ENCODE measurements at regions not wholly inside any gene's neighbourhood (a gene's known extent, or its start where the extent isn't known, plus 50 kb on each side); places are given as distances from the start of the nearest gene placed in this dataset.

DNA sequence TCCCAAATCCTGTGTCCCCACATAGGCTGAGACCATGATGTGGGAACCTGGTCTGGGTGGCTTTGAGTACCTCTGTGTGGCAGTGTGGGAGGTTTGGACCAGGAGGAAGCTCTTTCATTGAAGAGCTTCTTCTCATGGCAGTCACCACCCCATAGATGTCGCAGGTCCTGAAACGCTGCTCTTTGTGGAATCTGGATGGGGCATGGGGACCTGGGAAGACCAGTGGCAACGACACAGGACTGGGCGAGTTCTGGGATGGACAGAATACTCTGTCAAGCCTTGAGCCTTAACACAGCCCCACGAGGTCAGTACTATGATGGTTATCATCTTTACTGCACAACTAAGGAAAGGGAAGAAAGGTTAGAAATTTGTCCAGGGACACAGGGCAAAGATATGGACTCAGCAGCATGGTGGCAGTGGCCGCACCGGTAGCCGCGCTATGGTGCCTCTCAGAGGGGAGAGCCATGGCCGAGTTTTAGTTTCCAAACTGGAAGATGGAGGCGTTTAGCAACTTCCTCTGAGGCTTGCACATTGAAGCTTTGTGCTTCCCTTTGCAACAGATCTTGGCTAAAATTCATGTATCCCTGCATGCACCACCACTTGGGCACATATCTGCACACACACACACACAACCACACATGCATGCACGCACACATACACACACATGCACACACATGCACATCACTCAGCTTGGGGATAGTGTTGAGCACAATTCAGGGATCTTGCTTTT, 117.7 kb upstream of the C1orf174 start:
- DNase-seq: no peak

DNA sequence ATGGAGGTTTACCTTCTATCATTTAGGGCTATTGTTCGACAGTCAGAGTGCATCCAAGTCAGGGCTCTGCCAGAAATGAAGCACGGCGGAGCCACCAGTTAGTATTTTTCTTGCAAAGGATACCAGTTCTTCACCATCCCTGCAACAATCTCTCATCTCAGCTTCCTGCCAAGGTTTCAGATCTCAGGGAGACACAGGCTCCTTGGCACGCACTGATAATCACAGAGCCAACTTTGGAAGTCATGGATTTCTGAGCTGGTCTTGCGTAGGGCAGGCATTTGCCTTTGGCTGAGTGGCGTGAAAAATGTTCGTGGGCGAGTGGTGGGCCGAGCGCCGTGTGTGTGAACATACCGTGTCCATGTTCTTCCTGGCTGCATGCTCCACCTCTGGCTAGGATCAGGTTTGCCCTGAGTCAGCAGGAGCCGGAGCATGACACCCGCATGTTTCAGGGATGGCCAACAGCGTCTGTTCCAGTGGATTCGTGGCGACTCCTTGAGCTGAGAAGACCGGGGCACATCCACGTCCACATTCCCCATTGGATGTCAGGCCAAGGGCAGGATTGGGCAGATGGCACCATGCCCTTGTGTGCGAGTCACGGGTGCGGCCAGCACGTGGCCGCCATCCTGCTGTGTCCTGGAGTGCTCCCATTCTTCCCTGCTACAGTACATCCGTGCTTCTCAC, 118.5 kb upstream of the C1orf174 start:
- DNase-seq: no peak

DNA sequence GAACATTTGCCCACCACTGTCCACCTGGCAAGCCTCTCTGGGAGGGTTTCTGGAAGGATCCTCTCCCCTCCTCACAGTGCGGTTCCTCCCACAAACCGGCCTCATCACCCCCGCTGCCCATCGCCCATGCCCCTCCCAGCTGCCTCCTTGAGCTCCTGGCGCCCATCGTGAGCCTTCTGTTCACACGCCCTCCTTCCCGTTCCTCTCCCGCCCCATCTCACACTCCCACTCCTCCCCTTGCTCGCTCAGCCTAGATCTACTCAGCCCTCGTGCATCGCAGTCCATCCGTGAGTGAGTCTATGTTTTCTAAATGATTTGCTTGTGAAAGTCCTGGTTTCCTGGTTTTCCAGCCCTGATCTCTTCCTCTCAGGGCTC, 119.1 kb upstream of the C1orf174 start:
- no peak for DNase-seq

DNA sequence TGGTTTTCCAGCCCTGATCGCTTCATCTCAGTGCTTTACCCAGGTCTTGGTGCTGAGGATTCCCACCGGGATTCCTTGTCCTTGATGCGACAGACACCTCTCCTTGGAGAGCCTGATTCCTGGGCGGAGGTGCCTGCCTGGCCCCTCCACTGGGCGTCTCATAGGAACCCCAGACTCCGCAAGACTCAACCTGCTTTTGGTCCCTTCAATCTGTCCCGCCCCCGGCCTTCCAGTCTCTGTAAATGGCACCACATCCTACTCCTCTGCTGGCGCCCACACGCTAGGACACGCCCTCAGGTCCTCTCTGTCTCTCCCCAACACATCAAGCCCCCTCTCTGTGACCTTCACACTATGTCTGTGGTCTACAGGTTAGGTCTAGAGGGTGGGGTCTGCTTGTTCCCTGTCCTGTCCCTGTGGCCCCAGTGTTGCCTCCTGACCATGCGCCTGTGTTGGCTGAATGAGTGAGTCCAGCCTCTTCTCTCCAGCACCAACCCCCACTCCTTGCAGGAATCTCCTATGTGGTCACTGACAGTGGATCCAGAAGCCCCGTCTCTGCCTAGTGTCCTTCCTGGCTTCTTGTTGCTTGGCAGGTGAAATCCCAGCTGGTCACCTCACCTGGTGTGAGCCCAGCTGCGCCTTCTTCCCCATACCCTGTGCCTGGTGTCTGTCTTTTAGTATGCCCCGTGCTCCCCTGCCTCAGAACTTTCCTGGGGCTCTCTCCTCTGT, 119.7 kb upstream of the C1orf174 start:
- DNase-seq: no peak

DNA sequence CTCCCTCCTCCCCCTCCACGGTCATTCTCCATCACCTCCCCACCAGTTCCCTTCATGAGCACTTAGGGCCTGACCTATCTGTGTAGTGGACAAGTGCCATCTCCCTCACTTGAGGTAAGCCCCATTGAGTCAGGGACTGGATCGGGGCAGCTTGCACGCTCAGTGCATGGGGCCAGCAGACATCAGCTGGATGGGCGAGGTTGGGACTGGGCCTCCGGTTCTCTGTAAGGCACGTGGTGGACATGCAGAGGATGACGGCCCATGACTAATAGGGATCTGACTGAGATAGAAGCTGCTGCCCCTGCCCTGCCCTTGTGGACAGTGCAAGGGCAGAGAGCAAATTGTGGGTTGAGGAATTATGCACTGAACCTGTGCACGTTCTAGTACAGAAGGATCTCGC, 120.4 kb upstream of the C1orf174 start:
- no peak for DNase-seq

DNA sequence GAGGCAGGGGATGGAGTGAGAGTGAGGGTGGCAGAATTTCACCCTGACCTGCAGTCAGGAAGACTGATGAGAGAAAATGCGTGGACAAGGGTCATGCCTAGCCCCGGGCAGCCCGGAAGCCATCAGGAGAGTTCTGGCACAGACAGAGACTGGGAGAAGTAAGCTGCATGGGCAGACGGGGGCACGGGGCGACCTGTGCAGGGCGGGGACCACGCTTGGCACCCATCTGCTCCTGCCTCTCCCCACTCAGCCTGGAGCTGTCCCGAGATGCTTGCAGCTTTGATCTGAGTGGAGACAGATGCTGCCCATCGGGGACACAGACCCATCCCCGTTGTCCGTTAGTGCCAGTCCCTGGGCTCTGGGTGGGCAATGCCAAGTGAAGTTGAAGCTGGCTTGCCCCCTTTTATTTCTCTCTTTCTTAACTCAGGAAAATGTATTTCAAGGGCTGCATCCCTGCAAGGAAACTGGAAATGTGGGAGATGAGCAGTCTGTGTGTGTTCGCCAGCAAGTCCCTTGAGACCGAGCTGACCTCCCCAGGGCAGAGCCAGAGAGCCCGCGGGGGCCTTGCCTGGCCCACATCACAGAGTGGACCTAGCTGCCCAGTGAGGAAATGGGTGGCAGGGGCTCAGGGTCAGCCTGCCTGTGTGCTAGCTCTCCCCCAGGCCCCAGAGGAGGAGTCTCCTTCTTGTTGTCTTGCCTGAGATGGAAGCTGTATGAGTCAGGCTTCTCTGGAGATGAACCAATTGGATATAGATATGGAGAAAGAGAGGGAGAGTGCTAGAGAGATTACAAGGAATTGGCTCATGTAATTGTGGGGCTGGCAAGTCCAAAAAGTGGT, 121.3 kb upstream of the C1orf174 start:
- DNase-seq: no peak

DNA sequence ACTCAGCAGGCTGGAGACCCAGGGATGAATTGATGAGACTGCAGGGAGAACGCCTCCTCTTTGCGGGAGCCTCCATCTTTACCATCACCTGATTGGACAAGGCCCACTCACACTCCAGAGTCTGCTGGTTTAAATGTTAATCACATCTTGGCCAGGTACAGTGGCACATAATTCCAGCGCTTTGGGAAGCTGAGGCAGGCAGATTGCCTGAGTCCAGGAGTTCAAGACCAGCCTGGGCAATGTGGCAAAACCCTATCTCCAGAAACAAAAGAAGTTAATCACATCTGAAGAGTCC, 121.8 kb upstream of the C1orf174 start:
- no peak for DNase-seq

DNA sequence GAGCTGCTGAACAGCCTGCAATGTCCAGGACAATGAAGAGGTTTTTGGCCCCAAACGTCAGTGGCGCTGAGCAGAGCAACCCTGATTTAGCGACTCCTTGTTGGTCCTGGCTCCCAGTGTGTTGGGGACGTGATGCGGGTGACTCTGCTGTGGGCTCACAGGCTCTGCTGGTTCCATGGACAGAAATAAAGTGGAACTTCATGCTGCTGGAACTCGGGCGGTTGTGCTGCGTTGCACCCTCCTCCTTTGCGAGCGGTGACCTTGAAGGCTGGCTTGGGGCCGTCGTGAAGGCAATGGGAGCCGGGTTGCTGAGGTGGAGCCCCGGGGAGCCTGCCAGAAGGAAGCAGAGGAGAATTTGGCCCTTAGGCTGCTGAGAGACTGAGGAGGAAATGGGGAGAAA, 122.6 kb upstream of the C1orf174 start:
- DNase-seq: no peak

DNA sequence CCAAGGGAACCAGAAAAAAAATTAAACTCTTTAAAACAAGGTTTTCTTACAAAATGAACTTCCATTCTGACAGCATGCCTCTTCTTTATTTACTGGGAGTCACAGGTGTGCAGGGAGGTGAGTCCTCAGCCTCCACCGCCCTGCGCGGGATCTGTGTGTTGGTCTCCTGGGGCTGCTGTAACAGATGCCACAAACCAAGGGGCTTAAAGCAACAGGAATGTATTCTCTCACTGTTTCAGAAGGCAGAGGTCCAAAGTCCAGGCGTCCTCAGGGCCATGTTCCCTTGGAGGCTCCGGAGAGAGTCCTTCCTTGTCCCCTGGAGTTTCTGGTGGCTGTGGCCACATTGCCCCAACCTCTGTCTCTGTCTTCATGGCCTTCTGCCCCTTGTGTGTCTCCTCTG, 123.6 kb upstream of the C1orf174 start:
- DNase-seq: no peak

DNA sequence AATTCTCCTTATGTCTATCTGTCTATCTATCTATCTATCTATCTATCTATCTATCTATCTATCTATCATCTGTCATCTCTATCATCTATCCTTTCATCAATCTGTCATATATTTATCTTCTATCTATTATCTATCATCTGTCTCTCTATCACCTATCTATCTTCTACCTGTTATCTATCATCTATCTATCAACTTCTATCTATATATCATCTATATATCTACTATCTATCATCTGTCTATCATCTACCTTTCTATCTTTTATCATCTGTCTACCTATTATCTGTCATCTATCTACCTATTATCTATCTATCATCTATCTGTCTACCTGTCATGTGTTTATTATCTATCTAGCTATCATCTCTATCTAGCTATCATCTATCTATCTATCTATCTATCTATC, 124.7 kb upstream of the C1orf174 start:
- DNase-seq: no peak

DNA sequence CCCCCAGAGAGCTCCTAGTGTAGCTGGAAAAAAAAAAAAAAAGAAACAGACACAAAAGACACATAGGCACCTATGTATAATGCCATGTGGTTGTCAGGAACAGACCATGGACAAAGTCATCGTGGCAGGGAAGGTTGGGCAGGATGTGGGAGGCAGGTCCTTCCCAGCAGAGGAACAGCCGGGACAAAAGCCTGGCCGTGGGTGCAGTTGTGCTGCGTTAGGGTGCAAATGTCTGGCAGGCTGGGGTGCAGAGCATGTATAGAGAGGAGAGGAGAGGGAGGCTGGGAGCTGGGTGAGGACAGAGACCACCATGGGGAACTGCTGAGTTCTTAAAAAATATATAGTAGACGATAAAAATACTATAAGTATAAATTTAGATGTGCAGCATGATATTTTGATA, 125.7 kb upstream of the C1orf174 start:
- DNase-seq: no peak

DNA sequence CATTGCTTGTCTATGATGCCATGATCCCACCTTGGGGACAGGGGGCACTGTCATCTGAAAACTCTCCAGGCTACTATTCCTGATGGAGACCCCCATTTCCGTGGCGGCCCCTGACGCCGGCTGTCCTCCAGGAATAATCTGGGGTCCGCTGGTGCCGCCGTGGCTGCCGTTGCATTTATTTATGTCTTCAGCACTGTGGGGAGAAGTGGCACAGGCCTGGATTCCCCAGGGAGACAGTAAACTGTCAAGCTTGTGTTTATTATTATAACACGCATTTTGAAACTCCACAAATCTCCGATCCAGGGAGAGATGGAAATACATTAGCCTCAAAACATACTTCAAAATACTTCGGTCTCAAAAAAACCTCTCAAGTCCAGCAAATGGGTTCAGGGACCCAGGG, 126.9 kb upstream of the C1orf174 start:
- no peak for DNase-seq

DNA sequence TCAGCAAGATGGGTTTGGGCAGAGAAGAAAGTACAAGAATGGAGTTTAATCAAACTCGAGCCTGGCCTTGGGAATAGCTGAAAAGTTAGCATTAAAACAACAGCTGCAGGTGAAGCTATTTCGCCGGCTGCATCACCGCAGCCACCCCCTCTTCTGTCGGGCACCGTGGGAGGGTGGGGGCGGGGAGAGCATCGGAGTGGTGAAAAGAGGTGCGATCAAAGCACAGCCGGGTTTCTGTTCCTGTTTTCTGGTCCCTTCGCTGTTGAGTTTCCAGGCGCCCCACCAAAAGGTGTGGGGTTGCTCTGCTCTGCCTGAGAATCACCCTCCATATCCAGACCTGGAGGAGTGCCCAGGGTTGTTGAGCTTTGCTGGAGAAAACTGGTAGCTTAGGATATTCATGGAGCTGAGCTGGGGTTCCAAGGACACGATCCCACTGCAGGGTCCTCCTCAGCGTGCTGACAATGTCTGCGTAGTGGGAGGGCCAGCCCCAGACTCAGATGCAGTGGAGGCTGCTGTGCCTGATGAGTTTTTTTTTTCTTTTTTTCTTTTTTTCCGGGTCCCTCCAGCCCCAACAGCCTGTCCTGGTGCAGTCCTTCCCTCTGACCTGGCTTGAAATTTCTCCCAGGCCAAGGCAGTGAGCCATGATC, 127.5 kb upstream of the C1orf174 start:
- no peak for DNase-seq

DNA sequence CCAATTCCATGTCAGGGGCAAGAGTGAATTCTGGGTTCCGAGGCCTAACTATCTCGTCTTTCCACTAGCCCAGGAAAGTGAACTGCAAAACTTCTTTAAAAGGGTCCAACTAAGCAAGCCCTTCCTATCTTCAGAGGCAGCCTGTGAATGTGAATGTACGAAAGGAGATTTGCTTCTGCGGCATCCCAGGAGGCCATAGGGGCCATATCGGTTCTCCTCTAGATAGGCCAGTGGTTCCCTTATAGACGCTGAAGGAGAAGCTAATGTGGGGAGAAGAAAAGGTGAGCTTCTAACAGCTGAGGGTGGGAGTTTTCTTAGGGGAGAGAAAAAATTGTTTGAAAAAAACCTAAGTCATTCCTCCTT, 128.0 kb upstream of the C1orf174 start:
- no peak for DNase-seq

DNA sequence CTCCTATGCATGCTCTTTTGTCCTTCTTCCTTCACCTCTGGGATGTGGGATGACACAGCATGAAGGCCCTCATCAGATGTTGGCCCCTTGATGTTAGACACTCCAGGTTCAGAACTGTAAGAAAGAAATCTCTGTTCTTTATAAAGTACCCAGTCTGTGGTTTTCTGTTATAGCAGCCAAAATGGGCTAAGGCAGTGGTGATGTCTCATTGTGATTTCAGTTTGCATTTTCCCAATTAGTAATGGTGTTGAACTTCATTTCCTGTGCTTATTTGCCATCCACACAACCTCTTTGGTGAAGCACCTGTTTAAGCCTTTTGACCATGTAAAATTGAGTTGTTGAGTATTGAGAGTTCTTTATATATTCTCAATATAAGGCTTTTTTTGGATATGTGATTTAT, 129.3 kb upstream of the C1orf174 start:
- no peak for DNase-seq

DNA sequence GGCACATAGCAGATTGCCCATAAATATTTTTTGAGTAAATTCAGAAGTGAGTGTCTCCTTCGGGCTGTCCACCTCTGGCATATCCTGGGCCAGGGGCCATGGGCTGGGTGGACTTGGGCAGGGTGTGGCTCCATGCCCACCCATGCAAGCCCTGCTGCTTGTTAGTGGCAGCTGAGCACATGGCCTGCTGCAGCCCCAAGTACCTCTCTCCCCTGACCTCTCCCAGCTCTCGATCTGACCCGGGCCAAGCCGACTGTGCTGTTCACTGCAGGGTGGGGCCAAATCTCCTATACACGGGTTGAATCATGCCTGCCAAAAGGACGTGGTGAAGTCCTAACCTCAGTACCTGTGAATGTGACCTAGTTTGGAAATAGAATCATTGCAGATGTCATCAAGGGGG, 132.5 kb upstream of the C1orf174 start:
- DNase-seq: no peak

DNA sequence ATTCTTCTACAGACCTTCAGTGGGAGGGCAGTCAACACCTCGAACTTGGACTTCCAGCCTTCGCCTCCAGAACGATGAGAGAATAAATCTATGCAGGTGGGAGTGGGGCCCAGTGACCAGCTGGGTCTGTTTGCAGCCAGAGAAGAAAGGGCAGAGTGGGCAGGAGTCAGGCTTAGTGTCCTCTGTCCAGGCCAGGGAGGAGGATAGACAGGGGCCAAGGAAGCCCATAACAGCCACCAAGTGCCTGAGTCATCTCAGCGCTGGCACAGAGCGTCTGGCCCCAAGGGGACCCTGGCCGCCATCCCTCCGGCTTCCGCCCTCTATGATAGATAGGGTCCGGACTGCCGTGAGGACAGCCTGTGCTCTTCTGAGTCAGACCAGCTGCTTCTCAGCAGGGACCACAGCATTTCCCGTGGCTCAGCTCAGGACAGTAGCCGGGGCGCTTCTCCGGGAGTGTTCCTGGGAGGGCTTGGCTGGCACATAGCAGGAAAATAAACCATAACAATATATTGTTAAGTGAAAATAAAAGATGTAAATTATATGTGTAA, 133.1 kb upstream of the C1orf174 start:
- DNase-seq: no peak

DNA sequence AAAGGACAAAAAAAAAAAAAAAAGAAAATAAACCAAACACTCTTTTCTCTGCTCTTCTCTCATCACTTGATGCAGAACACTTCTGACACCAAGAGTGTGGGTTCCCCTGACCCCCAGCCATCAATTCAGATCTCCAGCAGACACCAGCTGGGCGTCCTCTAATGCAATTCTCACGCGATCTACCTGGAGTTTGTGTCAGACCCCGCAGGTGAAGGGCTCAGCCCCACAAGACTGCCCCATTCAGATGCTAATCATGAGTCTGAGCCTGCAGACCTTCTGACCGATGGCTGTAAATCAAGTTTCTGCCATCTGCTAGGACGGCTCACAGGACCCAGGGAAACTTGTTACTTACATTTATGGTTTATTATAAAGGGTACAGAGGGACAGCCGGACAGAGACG, 133.6 kb upstream of the C1orf174 start:
- DNase-seq: no peak

DNA sequence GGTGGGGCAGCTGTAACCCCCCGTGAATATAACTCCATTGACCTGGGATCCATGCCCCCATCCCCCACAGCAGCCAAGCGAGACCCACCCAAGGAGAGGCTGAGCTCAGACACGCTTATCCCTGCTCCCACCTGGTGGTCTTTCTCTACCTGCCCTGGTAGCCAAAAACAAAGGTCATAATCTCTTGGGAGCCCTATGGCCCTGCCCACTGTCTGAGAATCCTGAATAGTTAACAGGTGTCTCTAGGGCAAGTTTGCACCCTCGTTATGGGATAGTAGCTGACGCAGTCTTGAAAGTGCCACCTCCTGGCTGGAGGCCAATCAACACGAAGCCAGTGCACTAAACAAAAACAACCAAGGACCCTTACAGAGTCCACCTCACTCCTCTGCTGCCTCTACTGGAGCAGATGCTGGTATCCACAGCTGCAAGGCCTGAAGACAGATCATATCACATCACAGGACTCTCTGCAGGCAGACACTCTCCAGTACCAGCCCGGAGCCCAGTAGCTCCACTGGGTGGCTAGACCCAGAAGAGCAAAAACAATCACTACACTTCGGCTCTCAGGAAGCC, 134.3 kb upstream of the C1orf174 start:
- no peak for DNase-seq

DNA sequence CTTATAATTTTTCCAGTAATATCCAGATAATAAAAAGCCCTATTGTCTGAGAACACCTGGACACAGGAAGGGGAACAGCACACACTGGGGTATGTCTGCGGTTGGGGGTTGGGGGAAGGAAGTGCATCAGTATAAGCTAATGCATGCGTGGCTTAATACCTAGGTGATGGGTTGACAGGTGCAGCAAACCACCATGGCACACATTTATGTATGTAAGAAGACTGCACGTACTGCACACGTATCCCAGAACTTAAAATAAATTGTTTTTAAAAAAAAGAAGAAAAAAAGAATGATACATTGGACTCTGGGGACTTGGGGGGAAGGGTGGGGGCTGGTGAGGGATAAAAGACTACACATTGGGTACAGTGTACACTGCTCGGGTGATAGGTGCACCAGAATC, 144.9 kb upstream of the C1orf174 start:
- no peak for DNase-seq

DNA sequence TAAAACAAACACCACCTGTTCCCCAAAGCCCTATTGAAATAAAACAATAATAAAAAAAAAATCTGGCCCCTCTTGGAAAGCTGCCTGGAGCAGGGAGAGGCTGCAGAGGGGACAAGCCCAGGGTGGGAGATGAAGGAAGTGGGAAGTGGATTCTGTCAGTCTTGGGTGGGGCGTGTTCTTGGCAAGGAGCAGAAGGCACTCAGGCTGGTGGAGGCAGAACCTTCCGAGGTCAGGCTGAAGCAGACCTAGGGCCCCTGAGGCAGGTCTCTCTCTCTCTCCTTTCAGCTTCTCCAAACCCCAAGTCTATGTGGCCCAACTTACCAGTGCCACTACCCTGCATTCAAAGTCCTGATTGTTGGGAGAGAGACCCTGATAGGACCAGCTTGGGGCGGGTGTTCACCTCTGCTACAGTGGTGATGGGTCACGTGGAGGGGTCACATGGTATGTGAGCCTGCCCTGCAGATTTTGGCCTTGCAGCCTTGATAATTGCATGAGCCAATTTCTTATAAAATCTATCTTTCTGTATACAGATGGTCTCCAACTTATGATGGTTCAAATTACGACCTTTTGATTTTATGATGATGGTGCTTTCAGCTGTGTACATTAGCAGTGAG, 145.4 kb upstream of the C1orf174 start:
- no peak for DNase-seq

DNA sequence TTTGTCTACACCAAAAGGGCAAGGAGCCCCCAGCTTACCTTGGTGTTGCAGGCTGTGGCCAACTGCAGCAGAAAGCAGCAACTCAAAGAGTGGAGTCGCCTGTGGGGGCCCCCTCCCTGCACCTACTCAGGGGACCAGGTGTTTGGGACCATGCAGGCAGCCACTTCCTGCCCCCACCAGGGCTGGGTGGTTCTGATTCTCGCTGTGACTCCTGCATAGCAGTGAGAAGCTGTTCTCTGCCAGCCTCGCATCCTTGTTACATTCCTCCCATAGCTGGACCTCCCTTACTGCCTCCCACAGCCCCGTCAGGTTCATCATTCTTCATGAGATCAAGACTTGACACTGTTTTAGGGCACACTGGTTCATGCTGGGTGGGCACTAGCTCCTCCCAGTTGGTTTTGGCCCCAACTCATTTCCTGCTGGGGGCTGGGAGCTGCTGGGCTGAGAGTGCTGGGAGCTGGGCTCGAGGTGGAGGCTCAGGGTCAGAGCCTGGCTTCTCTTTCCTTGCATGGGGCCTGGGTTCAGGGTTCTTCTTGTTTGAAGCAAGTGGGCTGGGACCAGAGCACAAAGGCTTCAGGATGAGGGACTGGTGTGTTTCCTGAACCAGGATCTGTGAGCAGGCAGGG, 146.9 kb upstream of the C1orf174 start:
- no peak for DNase-seq
